HG03060 (cell line): ENCODE measurements at regions not wholly inside any gene's neighbourhood (a gene's known extent, or its start where the extent isn't known, plus 50 kb on each side); places are given as distances from the start of the nearest gene placed in this dataset.

Source experiments
- ATAC-seq: cut with Tn5 transposase; IDR thresholded peaks from one replicate; pipeline ENCODE4 v1.9.1; 2021; ENCODE audit warnings: low read depth, moderate number of reproducible peaks; ENCODE audit not compliant: unreplicated experiment

DNA sequence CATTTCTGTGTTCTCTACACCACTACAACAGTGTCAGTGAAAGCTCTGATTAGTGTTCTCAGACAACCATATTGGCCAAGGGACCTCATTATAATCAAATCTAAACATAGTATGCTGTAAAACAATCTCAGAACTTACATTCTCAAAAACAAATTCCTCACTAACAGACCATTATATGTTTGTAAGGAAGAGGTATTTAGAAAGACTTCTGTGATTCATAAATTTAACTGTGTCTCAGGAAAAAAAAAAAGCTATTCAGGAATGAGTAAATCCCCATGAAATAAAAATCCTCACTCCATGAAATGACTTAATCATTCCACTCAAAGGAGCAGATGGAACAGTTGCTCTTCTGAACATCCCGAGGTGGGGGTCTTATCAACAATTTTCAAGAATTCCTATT is 413.0 kb downstream of the CDH2 start:
- ATAC-seq: no peak

DNA sequence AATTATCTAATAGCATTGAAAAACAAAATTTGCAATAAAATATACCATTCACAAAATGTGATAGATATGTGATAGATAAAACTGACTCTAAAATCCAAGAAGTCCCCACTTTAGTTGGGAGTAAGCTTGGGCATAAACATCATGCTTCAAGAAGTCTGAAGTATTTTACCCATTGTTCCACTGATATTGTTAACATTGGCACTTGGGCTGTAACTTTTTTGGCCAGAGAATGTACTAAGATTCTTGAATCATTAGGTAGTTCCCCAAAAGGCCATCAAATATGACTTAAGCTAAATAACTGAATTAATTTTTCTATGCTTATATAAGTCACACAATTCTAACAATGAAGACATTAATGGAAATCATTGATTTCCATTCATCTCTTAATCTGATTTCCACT is 413.6 kb downstream of the CDH2 start:
- ATAC-seq: no peak

DNA sequence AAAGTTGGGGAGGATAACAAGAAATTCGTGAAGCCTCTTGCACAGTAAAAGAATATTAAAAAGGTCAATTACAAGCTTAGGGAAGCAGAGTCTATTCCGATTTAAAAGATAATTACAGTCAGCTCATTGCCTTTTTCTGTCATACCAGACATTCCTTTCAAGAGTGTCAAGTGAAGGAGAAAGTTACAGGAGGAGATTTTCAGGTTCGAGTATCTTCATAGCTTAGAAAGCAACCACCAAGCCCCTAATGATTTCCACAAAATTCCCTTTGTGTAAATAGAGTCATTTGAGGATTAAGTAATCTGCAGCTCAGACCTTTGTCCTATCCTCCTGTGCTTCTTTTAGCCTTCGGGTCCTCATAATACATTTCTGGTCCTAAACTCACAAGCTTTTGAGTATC is 414.9 kb downstream of the CDH2 start:
- no peak for ATAC-seq

DNA sequence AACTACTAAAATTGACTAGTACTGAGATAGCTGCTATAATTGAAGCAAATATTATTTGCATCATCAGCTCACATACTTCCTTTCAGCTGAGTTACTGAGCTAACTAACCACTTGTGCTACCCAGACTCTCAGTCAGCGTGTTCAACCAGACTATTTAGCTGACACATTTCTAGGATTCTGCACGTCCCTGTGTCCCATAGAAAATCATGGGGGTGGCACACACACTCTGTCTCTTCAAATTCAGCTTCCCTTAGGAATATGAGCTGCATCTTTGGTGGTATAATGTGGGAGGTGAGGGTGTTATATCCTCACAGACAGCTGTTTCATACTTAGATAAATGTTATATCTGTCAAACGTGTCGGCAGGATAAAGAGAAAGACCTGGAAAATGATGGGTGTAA is 424.0 kb downstream of the CDH2 start:
- ATAC-seq: no peak

DNA sequence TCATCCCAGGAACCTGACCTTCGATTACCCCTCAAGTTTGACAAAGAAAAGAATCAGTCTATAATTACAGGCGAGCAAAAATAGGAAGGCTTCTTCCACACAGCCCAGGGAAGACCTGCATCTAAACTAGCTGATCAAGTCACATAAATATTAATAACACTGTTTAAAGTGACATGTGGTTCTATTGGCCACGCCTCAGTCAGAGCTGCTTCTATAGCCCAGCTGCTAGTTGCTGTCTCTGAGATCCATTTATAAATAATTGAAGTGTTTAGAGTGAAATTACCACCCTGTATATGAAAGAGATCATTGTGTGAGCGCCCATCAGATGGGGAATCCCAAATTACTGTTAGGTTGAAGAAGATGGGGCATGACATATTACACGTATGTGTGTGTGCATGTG is 426.0 kb downstream of the CDH2 start:
- no peak for ATAC-seq

DNA sequence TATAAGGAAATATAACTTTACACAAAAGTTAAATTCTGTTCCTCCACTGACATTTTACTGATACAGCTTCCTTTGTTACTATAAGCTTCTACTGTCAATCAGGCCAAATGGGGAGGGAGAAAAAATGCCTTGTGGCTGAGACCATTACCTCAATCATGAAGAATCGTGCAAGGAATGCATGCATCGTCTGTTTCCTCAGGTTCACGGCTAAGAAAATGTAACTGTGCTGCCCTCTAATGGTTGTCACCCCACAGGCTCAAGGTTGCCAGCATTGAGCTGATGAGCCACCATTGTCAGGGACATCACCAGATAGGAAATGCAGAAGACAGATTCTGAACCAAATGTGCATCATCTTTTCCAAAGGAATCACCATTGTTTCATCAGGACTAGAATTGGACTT is 426.9 kb downstream of the CDH2 start:
- no peak for ATAC-seq

DNA sequence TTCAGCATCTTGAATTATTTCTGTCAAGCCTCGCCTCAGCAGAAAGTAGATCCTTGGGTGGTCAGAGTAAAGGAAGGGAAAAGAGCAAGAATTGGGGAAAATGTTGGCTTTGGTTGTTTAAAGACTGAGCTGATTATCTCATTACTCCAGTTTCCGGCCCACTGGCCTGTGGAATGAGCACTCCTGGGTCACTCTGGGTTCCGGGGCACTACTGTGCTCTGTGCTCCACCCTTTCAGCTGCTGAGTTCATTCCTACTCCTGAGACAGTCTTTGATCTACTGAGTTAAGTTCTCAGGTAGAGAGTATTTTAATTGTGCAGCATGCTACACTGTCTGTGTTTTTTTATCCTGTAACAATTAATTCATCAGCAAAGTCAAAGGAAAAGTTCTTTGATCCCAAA is 427.7 kb downstream of the CDH2 start:
- ATAC-seq: no peak

DNA sequence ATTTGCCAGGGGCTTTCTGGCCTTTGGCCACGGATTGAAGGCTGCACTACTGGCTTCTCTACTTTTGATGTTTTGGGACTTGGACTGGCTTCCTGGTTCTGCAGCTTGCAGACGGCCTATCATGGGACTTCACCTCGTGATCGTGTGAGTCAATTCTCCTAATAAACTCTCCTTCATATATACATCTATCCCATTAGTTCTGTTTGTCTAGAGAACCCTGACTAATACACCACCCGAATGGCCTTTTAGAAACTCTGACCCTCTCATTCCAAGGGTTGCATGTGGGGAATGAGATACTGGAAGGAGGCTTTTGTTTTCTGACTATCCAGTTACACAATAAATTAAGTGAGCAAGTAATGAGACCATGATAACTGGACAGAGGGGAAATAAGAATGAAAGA is 430.7 kb downstream of the CDH2 start:
- ATAC-seq: no peak

DNA sequence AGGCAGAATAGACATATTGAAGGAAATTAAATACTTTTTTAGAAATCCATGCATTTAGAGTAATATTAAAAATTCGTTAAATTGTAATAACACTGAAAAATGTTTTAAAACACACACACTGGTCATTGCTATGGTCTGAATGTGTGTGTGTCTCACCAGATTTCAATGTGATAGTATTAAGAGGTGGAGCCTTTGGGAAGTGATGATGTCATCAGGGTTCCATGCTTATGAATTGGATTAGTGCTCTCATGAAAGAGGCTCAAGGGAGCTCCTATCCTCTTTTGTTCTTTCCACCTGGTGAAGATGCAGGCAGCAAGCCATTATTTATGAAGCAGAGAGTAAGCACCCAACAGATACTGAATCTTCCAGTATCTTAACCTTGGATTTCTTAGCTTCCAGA is 441.8 kb downstream of the CDH2 start:
- no peak for ATAC-seq

DNA sequence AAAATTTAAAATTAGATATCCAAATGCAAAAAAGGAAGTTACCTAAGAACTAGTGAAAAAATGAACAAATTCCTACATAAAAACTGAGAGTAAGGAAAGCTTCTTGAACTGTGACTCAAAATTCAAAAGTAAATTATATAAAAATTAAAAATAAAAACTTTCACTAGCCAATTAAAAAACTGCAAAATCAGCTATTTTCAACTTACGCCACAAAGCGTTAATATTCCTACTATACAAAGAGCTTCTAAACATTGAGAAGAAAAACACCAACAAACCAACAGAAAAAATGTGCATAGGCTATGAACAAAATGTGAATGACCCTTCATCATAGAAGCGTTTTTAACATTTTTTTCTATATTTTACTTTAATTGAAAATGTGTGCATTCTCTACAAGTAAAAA is 445.7 kb downstream of the CDH2 start:
- ATAC-seq: no peak

DNA sequence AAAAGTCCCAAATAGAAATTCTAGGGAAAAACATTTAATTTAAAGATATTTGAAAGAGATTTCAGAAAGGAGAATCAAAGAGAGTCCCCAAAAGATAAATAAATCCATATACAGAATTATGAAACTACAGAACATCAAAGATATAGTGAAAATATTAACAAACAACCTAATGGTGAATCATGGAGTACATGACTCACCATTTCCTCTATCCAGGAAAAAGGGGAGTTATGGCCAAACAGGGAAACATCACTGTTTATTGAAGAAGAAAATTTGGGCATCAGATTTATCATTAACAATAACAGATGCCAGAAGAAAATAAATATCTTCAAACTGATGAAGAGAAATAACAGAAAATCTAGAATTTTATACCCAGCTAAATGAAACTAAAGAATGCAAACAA is 448.3 kb downstream of the CDH2 start:
- ATAC-seq: no peak

DNA sequence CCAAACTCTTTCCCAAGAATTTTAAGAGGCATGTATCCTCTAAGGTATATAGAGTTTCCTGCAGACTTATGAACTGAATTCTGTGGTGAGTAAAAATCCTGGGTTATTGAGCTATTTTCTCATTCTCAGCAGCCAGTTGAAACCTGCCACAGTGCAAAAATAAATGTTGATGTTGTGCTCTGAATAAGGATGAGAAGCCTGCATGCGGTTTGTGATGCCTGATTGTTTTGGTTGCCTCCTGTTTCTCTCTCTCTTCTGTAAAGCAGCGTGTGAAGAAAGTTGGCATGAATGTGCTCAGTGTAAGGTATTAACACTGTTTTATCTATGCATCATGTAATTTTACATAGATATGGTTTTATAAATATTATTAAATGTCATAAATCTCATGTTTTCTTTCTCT is 452.6 kb downstream of the CDH2 start:
- no peak for ATAC-seq

DNA sequence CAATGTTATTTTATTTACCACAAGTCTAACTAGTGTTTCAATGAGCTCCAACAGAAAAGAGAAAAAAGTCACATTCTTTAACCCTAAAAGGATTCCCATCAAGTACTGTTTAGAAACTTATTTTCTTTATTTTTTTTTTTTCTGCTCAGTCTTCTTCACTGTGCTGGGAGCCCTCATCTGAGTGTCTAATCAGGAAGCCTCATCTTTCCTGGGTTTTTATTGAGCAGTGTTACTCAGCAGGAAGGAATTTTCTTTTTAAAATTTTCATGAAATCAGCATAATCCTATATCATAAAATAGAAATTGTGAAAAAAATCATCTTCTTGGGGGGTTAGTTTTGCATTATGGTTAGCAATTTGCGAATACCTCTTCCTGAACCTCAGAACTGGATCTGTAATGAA is 453.8 kb downstream of the CDH2 start:
- no peak for ATAC-seq

DNA sequence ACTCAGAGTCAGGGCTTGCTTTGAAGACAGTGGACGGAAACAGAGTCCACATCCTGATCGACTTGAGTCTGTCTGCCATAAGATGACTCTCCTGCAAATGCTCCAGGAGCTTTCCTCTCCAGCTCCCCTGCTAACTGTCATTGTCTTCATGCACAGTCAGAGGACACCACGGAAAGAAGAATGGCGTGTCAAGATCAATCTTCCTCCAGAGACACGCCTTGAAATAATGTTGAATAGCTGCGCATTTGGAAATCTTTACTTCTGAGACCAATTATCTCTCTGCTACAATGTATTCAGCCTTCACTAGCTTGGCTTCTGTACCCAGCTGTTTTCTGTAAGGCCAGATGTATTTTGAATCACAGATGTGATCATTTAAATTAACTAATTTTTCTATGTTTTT is 457.2 kb downstream of the CDH2 start:
- ATAC-seq: no peak

DNA sequence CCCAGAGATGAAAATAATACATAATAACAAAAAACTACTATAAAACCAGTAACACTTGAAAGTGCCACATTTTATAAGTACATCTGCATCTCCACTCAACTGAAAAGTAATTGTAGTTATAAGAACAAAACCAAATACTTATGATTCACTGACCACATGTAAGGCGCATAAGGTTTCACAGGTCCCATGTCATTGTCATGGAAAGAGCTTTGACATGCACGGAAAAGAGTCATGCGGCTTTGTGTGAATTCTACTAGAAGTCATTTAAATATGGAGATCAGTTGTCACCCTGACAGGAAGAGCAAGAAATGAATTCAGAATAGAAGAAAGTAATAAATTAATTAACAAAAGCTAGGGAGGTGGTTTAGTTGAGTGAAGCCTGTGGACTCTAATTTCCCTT is 459.1 kb downstream of the CDH2 start:
- ATAC-seq: no peak

DNA sequence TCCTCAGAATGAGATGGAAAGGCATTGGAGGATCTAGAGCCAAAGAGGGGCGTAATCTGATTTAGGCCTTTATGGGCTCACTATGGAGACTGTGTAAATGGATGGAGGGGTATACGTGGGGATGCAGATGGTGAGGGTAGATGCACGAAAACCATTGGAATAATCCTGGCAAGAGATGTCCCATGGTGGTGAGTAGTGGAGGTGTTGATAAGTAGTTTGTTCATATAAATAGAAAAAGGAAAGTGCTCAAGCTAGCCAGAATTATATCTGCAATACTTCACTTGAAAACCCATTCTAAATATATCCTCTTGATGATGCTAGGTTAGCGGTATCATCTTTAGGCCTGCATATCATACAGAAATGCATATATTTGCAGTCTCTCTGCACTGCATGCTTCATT is 459.7 kb downstream of the CDH2 start:
- ATAC-seq: no peak

DNA sequence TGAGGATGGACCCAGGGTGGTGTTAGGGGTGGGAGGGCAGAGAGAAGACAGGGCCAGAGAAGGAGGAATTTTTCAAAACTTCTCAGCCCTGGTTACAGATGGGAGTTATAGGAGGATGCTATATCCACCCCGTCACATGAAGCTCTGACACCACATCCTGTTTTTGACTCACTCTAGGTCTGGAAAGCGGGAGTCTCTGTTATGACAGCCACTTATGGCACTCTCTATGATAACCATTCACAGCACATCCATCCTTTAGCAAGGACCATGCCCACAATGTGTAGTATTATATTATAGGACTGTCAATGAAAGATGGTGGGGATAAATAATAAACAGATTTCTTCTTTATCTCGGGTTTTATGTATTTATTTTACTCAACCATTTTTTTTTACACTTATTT is 461.2 kb downstream of the CDH2 start:
- ATAC-seq: no peak

DNA sequence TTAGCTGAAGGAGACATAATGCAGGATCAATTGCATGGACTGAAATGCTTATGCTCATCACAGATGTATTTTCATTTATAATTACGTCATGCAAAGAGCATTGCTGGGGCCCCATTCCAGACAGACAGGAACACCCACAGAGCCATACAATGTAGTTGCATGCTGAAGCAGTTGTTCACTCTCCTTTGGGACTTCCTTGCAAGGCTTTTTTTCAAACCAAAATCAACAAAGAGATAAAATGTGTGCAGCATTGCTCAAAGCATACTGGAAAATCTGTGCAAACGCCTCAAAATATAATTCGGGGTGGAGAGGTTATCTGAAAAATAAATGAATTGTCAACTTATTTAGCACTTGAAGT is 463.2 kb downstream of the CDH2 start:
- ATAC-seq: no peak

DNA sequence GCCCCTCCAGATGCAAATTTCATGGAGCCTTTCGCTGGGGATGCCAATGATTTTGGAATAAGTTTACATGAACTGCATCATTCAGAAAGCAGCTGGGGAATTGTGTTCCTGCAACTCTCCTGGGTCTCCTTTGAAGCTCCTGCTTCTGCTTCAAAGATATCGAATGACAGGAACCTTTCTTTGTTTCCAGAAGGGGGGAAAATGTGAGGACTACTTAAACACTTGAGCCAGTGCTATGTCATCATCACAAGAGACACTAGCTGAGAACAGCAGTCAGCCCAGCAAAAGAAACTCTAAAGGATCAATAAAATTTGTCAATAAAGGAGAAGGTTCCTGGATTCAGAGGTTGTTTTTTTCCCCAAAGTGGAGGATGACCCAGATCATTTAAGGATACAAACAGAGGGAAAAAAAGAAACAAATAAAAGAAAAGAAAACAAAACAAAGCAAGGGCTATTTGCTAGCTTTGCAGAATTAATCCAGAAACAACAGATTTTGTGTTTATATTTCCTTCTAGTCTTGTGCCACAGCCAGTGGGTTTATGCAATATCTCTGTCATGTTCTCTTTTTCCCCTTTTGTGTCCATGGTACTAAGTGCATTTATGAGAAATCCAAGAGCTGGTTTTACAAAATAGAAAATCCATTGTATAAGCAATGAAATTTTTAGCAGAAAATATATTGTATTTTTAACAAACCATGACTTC is 463.7 kb downstream of the CDH2 start:
- no peak for ATAC-seq

DNA sequence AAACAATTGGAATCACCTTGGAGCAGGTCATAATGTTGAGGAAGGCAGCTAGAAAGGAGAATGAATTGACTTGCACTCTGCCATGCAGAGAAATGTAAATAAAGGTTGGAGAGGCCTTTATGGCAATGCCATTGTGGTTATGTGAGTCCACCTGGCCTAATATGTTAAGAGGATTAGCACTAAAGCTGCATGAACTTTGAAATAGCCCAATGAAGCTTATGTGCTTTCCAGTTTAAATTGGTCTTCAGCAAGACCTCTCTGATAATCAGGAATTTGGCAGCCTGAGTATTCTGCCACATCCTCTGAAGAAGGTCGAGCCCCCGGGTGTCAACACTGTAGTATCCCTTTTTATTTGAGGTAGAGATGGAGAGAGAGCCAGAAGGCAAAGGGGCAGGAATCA is 464.9 kb downstream of the CDH2 start:
- ATAC-seq: no peak

DNA sequence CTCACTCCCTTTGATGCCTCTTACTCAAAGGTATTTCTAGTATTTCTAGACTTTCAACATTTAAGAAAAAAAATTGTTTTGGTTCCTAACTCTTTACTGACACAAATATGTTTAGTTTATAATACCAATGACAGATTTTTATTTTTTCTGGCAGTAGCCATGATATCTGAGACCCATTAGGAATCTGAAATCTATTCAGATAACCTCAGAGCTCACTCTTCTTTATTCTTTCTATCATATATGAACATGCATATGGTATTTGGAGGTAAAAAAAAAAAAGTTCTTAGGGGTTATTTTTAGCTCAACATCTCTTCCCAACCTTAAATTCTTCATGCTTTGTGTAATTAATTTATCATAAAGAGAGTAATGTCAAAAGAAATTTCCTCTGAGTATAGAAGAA is 465.5 kb downstream of the CDH2 start:
- no peak for ATAC-seq

DNA sequence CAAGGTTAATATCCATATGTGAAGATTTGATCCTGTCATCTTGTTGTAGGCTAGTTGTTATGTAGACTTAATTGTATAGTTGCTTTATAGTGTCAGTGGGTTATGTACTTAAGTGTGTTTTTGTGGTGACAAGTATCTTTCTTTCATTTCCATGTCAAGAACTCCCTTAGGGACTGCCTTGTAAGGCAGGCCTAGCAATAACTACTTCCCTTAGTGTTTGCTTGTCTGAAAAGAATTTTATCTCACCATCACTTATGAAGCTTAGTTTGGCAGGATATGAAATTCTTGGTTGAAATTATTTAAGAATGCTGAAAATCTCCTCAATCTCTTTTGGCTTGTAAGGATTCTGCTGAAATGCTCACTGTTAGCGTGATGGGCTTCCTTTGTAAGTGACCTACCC is 467.6 kb downstream of the CDH2 start:
- no peak for ATAC-seq

DNA sequence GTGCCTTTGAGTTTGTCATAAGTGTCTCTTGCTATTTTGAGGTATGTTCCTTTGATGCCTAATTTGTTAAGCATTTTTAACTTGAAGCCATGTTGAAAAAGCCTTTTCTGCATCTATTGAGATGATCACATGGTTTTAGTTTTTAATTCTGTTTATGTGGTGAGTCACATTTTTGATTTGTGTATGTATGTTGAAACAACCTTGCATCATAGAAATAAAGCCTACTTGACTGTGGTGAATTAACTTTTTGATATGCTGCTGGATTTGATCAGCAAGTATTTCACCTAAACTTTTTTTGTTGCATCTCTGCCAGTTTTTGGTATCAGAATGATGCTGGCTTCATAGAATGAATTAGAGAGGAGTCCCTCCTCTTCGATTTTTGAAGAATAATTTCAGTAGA is 469.7 kb downstream of the CDH2 start:
- no peak for ATAC-seq
